Activated naive CD8-positive, alpha-beta T cell treated with anti-CD3 and anti-CD28 coated beads, Interleukin-2, amount 50 U/mL, for 16 hours (primary cell): ENCODE measurements at regions not wholly inside any gene's neighbourhood (a gene's known extent, or its start where the extent isn't known, plus 50 kb on each side); places are given as distances from the start of the nearest gene placed in this dataset.
"Not testable (repeated sequence)": the region's sequence is repeated elsewhere in the genome, so short reads cannot be mapped to it uniquely, and the experiment has no call there.

Experiments used
- DNase-seq: peaks from one replicate; pipeline ENCODE4 v3.0.0-alpha.2; 2020; ENCODE audit warnings: low read depth, low spot score

DNA sequence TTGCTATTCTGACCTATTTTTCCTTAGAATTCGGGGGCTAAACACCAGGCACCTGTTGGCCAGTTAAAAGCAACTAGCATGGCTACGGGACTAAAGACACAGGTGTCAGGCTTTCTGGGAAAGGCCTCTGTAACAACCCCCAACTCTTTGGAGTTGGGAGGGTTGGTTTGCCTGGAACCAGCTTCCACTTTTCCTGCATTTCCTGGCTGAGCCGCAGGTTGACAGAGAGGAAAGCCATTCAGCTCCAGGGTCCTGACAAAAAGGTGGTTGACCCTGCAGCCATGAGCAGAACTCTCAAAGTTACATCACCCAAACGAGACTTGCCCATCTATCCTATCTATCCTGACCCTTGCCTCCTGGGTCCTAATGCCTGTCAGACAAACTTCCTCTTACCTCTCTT is 375.4 kb upstream of the SFSWAP start:
- DNase-seq, result no peak

DNA sequence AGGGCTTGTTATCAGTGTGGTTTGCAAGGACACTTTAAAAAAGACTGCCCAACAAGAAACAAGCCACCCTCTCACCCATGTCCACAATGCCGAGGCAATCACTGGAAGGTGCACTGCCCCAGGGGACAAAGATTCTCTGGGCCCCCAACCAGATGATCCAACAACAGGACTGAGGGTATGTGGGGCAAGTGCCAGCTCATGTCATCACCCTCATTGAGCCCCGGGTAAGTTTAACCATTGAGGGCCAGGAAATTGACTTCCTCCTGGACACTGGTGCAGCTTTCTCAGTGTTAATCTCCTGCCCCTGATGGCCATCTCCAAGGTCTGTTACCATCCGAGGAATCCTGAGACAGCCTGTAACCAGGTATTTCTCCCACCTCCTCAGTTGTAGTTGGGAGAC is 373.0 kb upstream of the SFSWAP start:
- not testable (repeated sequence) for DNase-seq

DNA sequence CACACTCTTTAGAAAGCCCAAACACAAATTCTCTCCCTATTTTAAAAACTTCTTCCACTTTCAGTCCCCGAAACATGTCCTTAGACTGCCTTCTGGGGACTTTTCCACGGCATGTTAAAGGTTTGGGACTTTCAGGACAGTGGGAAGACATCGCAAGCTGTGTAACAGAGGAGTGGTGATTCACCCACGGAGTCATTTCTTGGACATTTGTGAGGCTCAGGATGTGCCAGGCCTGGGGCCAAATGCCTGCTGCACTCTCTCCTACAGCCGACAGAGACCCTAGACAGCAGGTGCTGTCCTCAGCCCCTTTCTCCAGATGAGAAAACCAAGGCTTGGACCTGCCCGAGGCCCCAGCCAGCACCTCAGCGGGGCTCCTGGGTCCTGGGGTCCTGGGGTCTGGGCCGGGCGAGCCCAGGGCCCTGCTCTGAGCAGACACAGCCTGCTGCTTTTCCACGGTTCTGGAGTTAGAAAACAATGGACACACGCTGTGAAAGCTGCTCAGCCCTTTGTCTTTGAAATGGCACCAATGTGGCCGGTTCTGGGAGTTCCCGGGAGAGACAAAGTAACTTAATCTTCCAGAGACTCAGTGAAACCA is 370.2 kb upstream of the SFSWAP start:
- DNase-seq, result no peak

DNA sequence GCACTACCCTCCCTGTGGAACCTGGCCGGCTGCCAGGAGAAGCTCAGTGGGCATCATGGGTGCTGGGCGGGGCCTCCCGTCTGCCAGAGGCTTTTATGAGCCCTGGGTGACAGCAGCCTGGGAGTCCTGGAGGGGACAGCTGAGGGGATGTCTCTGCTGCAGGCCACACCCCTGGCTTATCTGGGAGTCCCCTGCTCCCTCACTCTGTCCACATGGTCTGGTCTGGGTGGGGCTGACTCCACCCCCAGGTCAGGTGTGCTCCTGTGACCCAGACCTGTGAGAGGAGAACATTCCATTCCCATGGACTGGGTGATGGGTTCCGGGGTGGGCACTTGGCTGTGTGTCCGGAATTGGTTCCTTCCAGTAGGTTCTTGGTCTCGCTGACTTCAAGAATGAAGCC is 369.3 kb upstream of the SFSWAP start:
- DNase-seq, result not testable (repeated sequence)

DNA sequence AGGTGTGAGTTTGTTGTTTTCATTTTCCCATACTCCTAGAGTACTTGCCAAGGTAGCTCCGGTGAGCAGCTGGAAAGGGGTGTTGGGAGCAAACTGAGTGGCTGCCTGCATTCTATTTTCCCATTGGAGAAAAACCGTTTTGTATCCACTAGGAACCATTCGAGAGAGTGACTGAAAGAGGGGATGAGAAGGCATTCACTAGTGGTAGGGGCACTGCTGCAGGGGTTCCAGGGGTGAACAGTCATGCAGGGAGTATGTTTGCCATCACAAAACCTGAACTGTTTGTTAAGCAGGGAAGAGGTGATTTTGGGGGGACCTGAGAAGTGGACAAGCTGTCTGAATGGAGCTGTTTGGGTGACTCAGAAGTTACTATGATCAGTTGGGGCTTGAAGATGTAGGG is 367.5 kb upstream of the SFSWAP start:
- DNase-seq, result not testable (repeated sequence)

DNA sequence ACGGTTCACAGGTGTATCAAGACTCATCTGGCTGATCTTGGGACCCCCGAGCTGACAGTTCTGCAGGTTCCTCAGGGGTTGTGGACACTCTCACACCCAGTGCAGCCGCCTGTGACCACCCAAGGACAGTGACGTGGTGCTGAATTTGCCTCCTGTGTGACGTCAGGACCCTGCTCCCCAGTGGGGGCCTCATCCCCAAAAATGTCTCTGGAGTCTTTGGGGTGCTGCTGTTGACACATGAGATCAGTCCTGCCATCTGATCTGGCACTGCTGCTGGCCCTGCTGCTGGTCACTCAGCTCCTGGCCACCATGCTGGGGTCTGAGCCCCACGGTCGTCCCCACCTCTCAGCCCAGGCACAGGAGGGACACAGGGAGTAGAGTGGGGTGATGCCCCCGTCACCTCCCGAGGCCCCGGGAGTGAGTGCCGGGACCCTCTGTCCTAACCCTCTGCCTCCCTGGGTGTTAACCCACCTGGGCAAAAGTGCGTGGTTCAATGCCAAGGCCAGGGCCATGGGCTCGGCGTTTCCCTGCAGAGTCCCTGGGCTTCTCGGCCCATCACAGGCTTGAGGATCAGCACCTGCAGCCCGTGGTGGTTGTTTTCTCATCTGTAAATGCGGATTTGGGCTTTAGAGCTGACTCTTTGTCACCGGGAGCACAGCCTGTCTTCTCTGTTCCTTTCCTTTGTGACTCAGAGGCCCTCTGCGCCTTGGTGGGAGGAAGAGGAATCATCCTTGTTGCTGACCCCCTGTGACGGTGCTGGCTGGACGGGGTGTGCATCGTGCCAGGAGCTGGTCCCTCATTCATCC is 366.0 kb upstream of the SFSWAP start:
- not testable (repeated sequence) for DNase-seq

DNA sequence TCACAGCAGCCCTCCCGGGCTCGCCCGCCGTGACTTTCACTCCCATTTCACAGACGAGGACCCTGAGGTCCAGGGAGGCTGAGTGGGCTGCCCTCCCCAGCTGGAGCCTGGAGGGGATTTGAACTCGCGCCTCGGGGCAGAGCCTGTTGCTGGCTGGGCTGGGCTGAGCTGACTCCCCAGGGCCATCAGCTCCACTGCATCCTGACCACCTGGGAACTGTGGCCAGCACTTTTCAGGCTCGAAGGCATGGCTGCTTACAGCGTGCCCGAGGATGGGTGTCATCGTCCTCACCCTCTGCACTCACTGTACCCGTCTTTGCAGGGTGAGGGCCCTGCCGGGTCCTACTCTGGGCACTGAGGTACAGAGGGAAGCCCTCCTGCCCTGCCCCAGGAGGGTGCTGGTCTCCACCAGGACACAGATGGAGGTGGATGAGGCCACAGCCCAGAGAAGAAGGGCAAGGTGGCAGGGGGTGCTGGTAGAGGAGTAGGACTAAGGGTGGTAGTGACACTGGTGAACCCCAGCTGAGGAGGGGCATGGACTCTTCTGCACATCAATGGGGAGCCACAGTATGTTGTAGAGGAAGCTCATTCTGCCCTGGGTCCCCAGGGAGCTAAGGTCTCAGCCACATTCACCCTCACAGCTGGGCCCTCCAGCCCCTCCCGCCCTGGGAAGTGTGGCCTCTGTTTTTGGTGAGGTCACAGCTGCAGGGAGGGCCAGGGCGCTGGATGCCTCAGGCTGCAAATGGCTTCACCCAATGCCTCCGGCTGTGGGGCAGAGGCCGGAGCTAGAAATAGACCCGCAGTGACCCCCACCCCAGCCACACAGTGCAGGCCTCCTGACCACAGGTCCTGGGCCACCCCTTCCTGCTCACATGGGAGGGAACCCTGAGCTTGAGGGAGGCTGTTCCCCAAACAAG is 365.1 kb upstream of the SFSWAP start:
- DNase-seq, result no peak

DNA sequence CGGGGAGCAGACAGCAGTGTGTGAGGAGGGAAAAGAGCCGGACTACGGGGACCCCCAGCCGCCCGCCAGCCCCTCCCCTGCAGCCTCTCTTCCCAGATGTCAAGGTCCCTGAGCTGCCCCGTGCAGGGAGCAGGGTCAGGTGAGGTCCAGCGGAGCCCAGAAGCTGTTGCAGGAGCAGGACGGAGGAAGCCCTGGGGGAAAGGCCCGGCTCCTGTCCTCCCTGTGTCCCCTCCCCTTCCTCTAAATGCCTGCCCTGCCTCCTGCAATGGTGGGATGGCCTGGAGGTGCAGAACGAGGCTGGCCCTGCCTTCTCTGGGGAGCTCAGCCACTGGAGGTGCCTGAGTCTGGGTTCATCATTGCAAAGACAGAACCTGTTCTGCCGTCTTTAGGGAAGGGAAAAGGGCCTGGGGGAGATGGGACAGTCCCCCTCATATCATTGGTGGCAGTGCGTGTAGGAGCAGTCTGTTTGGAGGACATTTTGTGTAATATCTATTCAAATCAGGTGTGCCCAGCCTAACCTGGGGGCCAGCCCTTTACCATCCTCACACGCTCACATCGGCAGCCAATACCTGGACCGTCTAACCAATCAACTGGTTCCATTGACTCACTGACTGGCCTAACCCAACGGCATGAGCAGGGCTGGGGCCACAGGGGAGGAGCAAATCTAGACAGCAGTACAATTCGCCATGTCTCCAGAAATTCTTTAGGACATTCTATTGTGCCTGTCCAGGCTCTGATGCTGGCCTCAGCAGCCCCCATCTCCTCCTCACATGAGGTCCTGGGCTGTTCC is 364.1 kb upstream of the SFSWAP start:
- DNase-seq, result no peak

DNA sequence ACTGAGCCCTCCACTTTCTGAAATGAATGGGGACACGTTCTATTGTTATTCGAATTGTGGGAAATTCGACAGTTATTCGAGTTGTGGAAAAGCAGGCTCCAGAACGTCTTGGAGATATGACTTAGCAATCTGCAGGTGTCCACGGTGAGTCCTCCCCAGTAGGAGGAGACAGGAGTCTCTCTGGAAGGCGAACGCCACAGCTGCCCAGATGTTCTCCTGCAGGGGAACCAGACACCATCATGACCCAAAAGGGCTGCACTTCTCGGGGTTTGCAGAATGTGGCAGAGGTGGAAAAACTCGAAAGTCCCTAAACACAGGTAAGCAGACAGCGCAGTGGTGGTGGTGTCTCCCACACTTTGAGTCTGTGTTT is 363.6 kb upstream of the SFSWAP start:
- no peak for DNase-seq

DNA sequence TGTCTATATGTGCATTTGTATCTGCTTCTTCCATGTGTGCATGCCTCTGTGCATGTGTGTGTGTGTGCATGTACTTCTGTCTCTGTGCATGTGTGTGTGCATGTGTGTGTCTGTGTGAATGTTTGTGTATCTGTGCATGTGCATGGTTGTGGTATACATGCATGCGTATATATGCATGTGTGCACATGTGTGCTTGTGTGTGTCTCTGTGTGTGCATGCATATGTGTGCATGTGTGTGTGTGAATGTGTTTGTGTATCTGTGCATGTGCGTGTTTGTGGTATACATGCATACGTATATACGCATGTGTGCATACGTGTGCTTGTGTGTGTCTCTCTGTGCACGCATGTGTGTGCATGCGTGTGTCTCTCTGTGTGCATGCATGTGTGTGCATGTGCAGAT is 363.2 kb upstream of the SFSWAP start:
- no peak for DNase-seq

DNA sequence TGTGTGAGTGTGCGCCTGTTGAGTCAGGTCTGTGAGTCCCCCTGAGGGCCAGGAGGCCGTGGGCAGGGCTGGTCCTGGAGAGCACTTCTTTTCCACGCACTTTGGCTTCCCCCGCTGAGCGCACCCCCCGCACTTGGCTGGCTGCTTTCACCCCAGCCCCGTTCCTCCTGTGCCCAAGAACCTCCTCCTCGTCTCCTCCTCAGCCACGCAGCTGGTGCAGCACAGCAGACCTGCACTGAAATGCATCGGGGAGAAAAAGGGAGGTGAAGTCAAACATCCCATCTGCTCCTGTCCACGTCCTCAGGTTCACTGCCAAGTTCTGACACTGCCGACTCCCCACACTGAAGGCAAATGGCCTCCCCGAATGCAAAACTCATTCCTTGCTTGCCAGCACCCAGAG is 362.7 kb upstream of the SFSWAP start:
- DNase-seq, result no peak

DNA sequence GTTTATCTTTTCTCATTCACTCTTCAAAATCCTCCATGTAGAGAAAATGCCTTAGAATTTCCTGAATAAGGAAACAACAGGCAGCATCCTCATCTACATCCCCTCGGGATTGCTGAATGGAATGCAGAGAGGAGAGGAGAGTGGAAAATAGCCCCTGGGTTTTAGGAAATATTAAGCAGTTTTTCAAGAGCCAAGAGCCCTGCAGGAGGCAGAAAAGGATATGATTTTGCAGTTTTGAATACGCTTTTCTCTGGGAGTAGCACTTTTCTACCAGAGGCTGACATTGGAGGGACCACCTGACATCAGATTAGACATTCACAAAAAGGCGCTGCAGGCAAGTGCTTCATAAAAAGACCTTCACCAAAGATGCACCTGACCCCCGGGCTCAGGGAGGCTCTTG is 362.2 kb upstream of the SFSWAP start:
- DNase-seq, result no peak

DNA sequence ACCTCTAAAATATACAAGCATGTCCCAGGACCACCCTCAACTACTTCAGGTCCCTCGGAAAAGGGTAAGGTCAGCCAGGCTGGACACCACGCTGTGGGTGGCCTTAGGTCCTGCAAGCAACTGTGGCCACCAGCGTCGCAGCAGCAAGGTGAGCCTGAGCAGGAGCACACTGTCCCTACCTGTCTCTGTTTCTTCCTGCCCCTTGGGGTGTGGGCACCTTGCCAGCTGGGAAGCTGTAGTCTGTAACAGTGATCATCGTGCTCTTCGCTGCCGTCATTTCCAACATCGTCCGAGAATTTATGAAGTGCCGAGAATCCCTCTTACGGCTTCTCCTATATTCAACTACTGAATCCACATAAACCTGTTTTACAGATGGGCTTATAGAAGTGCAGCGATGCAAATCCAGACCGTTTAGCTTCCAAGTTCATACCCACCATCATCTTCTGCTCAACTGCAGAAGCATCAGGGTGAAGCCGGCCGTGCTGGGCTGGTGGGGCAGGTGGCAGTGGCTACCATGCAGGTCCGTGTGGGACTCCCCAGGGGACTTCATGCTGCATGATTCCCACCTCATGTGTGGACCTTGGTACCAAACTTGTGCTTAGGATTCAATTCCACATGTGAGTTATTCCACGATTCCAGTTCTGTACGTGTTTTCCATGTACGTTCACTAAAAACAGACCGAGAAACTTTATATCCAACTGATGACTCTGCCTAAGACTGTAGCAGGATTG is 361.3 kb upstream of the SFSWAP start:
- DNase-seq, result no peak

DNA sequence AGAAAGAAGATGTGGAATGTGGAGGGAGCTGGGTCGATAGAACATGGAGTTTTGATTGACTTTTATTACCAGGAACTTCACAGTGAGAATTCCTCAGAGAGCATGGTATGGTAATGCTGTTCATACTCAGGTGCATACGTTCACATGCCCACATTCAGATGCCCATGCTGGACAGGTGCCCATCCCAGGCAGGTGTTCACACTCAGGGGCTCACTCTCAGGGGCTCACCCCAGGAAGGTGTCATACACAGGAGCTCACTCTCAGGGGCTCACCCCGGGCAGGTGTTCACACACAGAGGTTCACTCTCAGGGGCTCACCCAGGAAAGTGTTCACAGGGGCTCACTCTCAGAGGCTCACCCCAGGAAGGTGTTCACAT is 360.0 kb upstream of the SFSWAP start:
- DNase-seq, result no peak

DNA sequence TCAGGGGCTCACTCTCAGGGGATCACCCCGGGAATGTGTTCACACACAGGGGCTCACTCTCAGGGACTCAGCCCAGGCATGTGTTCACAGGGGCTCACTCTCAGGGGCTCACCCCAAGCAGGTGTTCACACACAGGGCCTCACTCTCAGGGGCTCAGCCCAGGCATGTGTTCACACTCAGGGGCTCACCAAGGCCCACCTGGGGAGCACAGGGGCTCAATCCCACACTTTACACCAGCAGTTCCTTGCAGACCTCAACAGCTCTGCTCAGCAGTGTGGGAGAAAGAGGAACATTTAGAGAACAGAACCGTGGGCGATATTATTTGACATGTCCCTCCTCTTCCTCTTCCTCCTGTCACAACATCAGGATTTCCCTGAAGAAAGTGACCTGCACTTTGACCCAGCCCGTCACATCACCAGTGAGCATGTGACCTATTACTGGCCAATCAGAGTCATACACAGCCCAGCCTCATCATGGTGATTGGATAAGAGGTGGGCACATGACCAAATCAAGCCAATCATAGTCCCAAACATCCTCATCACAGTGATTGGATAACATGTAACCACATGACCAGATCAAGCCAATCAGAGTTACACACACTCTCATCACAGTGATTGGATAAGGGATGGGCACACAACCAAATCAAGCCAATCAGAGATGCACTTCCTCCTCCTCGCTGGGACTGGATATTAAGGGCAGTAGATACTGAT is 359.4 kb upstream of the SFSWAP start:
- no peak for DNase-seq

DNA sequence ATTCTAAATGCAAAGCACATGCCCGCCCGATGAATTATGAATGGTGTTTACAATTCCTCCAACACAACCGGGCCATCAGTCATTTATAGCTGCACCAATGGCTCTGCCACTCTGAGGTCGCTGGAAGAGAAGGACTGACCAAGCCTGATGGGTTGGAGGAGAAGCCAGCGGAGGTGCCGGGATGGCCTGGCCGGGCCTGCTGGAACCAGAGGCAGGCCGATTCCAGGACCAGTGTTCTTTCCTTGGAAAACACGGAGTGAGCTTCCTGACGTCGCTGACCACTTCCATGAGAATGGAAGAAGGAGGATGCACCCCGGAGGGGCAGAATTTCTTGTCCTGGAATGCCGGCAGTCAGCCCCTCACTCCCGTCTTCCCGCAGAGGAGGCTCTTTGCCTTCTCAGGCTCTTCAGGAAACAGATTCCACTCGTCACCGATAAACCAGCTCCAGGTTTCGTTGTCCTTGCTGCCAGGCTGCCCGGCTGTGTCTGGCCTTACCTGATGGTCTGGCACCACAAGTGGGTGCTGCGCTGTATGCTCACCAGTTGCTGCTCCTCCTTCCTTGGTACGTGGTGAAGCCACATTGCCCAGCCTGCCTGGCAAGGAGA is 358.5 kb upstream of the SFSWAP start:
- no peak for DNase-seq

DNA sequence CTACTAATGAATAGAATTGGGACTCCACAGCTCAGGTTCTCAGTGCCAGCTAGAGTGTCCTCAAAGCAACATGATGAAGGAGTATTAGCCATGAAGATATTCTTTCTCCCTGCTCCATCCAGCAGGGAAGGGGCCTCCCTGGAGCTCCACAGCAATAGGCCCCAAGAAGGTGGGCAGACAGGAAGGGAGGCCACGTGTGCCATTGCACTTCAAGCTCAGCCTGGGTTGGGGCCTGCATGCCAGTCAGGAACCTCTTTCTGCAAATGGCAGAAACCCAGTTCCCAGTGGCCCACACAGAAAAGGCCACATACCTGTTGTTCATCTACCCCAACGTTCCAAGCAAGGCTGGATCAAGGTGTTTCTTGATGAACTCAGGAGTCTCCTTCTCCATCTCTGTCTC is 357.5 kb upstream of the SFSWAP start:
- DNase-seq, result no peak

DNA sequence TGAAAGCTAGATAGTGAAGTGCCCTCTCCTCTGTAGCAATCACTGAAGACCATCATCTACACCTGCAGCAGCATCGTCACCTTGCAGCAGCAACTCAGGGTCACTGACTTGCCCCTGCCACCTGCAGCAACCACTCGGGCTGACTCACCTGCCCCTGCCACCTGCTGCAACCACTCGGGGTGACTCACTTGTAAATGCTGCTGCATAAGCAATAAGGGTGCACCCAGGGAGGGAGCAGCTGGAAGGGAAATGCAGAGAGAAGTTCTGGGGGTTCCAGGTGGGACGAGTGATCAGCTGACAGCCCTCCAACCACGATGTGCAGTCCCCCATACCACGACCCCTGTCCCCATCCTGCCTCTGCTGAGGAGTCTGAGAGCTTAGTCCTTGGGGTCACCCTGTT is 357.1 kb upstream of the SFSWAP start:
- no peak for DNase-seq

DNA sequence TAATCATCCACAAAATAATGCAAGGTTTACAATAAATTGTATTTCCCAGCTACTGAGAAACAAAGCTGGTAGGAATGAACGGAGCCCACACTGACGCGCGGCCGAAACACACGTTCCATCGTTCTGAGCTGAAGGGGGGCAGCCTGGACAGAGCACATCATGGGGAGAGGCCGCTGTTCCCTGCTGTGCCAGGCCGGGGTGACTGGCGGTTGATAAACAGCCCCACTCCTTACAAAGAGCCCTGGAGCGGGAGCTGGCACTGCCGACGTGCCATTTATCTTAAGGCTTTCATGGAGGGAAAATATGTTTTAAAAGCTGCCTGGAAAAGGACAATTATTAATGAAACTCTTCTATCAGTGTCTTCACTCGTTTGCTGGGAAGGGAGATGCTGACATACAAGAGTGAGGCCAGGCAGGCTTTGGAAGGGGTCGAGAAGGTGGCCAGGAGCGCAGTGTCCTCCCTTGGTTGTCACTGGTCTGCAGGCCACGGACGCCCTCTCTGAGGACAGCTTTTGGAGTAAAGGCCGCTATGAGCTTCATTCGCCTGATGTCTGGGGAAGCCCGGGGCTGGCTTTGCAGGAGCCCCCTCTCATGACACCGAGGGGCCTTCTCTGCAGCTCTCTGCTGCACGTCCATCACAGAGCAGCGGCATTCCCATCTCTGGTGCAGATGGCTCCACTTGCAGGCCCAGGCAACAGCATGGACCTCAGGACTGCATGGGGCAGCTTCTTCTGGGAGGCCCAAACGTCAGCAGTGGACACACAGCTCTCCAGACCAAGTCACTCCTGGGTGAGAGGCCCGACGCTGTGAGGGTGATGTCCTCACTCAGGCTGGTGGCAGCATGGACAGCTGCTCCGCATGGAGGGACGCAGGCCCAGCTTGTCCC is 355.3 kb upstream of the SFSWAP start:
- no peak for DNase-seq
